SK-N-SH (cell line): ENCODE measurements at regions not wholly inside any gene's neighbourhood (a gene's known extent, or its start where the extent isn't known, plus 50 kb on each side); places are given as distances from the start of the nearest gene placed in this dataset.

Source experiments
- CTCF ChIP-seq: fragments of 200-600 bp; sonication (generic); IDR thresholded peaks from 2 replicates; pipeline ENCODE4 v1.6.1; 2017; ENCODE audit warnings: antibody characterized with exemption, mild to moderate bottlenecking, moderate library complexity
- EP300 ChIP-seq, 2 experiments: IDR thresholded peaks; 2 replicates each; pipeline versions ENCODE4 v1.4.0 to v1.6.1; 2012; ENCODE audit warnings: borderline replicate concordance in 1 of 2, low read depth in 1 of 2, low read length in 1 of 2
- GABPA ChIP-seq: IDR thresholded peaks from 2 replicates; pipeline ENCODE4 v1.4.0; 2012; ENCODE audit warnings: low read depth, mild to moderate bottlenecking
- MAX ChIP-seq: IDR thresholded peaks from 2 replicates; pipeline ENCODE4 v1.4.0; 2012; ENCODE audit warnings: low read depth
- NRF1 ChIP-seq: IDR thresholded peaks from 2 replicates; pipeline ENCODE4 v1.6.1; 2012; ENCODE audit warnings: low read depth, mild to moderate bottlenecking, low read length
- TEAD4 ChIP-seq: IDR thresholded peaks from 2 replicates; pipeline ENCODE4 v1.4.0; 2012; ENCODE audit warnings: mild to moderate bottlenecking, borderline replicate concordance; ENCODE audit not compliant: insufficient read depth
- USF2 ChIP-seq: fragments of 150-350 bp; IDR thresholded peaks from 2 replicates; pipeline ENCODE4 v1.6.1; 2017; ENCODE audit warnings: antibody characterized with exemption, low read length, low read depth, borderline replicate concordance

- TF ChIP-seq MAX (no peak), CTCF (no peak), TEAD4 (no peak), GABPA (no peak), USF2 (no peak), EP300 (IDR thresholded peaks at IDR 0.05; ENCODE audit: borderline replicate concordance in 1 of 2, low read depth in 1 of 2, low read length in 1 of 2) (no peak), NRF1 (no peak)
Observed at GRCh38 chr6:2481307-2481706, 235.9 kb upstream of the GMDS start.
